ENCODE measurements at regions not wholly inside any gene's neighbourhood (a gene's known extent, or its start where the extent isn't known, plus 50 kb on each side); places are given as distances from the start of the nearest gene placed in this dataset.

- DNase-seq (no peak), ATAC-seq (no peak)
Observed at GRCh38 chr13:82370316-82370715, 1512.0 kb downstream of the SLITRK1 start.

GRCh38 chr13:82364525-82364924 is 1517.7 kb downstream of the SLITRK1 start:
- ATAC-seq: no peak
- DNase-seq: no peak

GRCh38 chr13:82358284-82358683 is 1524.0 kb downstream of the SLITRK1 start:
- DNase-seq (no peak), ATAC-seq (no peak)

DNA sequence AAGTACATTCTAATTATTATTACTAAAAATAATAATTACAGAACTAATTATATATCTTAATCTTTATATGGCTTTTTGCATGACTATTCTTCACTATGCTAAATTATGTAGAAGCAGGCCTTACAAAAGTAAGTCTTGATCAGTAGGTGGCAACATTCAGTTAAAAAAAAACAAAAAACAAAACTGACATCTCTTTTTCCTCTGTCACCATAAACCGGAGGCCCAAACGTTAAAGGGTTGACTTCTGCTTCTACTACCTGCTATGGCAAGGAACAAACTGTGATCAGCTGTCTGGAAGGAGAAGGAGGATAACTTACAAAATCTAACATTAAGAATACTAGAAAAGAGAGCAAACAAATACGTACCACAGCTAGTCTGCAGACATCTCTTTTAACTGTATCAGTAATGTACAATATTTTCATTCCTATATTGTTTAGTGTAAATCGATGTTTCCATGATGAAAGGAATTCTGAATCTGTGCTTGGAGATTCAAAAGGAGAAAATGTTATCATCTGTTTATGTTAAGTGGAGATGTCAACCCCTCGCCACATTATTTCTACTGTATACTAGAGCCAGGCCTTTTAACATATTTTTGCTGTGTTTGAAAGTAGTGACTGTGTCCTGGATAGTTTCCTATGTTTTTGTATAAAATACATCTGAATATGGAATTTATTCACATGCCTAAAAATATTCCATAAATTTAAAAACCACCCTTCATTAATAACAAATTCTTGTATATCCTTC is 1525.4 kb downstream of the SLITRK1 start:
- DNase-seq (no peak), ATAC-seq (no peak)

DNA sequence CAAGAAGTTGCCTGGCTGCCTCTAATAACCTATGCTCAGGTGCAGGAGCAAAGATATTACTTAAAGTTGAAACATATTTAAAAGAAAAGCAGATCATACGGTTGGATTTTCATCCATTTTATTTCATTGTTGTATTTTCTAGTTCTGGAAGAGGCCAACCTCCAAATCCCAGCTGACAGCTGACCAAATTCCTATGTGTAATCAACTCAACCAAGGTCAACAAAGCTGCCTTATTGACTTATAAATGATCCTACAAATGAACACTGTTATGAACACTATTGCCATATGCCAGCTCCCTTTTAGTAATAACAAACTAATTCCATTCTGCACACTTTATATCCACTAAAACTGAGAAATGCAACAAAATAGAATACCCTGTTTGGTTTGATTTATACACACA is 1537.4 kb downstream of the SLITRK1 start:
- DNase-seq: no peak
- no peak for ATAC-seq

DNA sequence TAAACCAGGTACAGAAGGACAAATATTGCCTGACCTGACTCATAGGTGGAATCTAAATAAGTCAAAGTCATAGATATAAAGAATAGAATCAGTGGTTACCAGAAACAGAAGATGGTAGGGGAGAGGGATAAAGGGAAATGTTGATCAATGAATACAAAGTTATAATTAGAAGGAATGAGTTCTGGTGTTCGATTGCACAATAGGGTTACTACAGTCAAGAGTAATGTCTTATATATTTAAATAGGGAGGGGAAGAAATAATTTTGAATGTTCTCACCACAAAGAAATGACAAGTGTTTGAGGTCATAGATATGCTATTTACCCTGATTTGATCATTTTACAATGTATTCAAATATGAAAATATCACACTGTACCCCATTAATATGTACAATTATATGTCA is 1541.2 kb downstream of the SLITRK1 start:
- no peak for DNase-seq
- no peak for ATAC-seq

DNA sequence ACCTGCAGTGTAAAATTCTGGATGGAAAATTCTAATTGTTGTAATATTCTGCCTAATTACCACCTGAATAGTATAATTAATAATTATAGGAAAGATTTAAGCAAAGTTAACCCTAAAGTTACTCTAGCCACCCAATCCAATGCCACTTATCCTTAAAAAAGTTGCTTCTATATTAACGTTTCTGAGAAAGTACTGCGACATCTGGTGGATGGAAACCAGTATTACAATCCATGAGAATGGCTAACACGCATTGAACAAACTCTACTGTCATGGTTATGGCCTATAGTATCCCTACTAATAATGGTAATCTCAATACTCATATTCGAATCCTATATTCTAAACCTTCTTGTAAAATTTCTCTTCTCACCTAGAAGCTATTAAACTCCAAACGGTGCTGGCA is 1551.8 kb downstream of the SLITRK1 start:
- ATAC-seq: no peak
- DNase-seq: no peak

DNA sequence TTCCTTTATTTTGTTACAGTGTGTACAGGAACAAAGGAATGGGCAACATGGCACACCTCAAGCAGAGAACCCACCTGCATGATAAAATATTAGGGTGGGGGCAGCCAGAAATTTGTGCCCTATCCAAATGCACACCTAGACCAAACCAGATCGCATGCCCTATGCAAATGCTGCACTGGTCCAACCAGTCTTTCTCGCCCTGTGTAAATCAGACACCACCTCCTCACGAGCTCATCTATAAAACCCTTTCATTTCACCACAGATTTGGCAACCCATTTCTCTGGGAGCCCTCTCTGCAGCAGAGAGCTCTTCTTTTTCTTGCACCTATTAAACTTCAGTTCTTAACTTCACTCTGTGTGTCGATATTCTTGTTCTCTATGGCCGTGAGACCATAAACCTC is 1559.2 kb downstream of the SLITRK1 start:
- ATAC-seq (no peak), DNase-seq (no peak)

GRCh38 chr13:82305588-82305987 is 1576.7 kb downstream of the SLITRK1 start:
- no peak for DNase-seq
- no peak for ATAC-seq

- no peak for ATAC-seq
Observed at GRCh38 chr13:82298106-82298505, 1584.2 kb downstream of the SLITRK1 start.

DNA sequence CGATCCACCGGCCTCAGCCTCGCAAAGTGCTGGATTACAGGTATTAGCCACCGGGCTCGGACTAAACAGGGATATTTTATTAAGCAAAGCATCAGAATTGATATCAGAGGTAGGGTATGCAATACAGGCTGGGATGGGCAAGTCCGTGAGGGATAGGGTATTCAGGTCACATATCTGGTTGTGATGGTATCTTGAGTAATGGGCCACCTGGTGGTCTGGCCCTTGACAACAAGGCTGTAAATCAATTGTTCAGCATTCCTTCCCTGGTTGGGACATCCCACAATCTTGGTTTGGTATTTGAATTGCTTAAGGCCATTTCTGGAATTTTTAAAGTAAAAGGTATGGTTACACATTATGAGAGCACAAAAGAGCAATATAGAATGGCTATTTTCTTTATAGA is 1588.0 kb downstream of the SLITRK1 start:
- DNase-seq: no peak
- ATAC-seq: no peak

More at GRCh38 chr13:82298106-82298505, 1584.2 kb downstream of the SLITRK1 start:
- DNase-seq: no peak

GRCh38 chr13:82292334-82292733 is 1589.9 kb downstream of the SLITRK1 start:
- no peak for DNase-seq
- ATAC-seq: no peak

DNA sequence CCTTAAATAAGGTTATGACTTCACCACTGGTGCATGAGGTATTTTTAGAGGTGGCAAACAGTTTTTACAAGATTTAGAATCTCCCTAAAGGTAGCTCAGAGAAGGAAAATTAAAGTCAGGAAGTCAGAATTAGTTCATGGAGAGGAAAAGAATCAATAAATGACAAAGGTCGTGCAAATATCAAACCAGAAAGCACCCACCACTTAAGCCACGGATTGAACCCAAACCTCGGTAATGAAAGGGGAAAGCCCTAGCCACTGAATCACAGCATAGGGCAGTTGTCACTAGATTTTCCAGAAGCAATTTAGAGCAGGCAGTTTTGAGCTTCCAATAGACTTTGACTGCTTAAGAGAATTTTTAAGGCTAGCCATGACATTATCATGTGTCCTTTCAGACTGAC is 1590.4 kb downstream of the SLITRK1 start:
- DNase-seq (no peak), ATAC-seq (no peak)

DNA sequence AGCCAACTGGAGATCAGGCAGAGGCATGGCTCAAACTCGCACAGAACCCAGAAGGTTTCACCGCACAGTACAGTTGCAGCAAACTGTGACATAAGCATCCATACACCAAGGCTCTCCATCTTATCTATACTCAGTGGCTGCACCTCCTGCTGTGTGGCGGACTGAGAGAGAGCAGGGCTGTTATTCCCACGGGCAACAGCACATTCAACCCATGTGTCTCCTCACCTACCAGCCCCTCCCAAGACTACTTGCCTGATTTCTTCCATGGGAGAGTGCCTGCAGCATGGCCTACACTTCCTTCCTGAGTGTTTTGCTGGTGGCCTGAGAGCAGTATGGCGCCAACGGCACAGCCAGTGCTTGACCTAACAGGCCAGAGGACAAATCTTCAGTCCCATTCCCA is 1606.6 kb downstream of the SLITRK1 start:
- ATAC-seq (no peak), DNase-seq (no peak)

- ATAC-seq (no peak), DNase-seq (no peak)
Observed at GRCh38 chr13:82259284-82259683, 1623.0 kb downstream of the SLITRK1 start.

DNA sequence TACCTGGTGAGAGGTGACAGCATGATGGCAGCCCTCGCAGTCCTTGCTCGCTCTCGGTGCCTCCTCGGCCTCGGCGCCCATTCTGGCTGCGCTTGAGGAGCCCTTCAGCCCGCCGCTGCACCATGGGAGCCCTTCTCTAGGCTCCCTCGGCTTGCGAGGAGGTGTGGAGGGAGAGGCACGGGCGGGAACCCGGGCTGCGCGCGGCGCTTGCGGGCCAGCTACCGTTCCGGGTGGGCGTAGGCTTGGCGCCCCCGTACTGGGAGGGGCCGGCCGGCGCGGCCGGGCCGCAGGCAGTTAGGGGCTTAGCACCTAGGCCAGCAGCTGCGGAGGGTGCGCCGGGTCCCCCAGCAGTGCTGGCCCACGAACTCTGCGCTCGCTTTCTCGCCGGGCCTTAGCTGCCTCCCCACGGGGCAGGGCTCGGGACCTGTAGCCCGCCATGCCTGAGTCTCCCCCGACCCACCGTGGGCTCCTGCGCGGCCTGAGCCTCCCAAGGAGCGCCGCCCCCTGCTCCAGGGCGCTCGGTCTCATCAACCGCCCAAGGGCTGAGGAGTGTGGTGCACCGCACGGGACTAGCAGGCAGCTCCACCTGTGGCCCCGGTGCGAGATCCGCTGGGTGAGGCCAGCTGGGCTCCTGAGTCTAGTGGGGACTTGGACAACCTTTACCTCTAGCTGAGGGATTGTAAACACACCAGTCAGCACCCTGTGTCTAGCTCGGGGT is 1624.3 kb downstream of the SLITRK1 start:
- DNase-seq (no peak), ATAC-seq (no peak)

DNA sequence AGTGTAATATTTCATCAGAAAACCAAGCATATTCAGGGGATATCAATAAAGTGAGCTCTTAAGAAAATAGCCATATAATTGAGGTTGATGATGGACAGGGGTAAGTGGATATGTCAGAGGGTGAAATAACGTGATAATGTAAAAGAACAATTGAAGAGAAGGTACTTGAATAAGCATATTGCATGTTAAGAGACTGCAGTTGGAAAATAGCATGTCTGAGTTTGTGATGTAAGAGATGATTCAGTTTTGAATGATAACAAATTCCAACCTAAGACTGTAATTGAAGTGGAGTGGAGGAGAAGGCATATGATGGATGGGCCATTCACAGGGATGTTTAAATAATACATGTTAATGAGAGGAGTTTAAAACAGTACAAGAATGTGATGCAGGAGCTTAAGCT is 1633.5 kb downstream of the SLITRK1 start:
- no peak for DNase-seq
- no peak for ATAC-seq

DNA sequence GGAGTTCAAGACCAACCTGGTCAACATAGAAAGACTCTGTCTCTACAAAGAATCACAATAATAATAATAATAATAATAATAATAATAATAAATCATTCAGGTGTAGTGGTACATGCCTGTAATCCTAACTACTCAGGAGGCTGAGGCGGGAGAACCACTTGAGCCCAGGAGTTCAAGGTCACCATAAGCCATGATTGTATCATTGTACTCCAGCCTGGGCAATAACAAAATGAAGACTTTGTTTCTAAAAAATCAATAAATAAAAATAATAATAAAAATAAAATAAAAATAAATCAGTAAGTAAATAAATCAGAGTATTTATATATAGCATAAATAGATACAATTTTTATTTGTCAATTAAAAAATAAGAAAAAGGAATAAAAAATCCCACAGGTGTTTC is 1636.4 kb downstream of the SLITRK1 start:
- ATAC-seq: no peak
- no peak for DNase-seq

DNA sequence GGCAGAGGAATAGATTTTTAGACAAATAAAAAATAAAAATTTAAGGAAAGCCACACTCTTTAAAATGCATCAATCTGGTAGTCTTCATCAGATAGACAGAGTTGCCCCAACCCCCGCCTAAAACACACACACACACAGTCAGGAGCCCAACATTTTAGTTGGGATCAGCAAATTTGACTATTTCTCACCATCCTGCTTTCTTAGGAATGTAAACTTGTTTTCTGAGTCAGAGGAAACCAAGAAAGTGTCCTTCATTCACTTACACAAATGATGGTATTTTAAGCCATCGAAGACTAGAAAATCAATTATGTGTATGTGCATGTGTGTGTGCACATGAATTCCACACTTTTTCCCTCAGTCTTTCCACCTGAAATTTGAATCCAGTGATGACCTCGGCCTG is 1657.5 kb downstream of the SLITRK1 start:
- no peak for ATAC-seq
- DNase-seq: no peak

DNA sequence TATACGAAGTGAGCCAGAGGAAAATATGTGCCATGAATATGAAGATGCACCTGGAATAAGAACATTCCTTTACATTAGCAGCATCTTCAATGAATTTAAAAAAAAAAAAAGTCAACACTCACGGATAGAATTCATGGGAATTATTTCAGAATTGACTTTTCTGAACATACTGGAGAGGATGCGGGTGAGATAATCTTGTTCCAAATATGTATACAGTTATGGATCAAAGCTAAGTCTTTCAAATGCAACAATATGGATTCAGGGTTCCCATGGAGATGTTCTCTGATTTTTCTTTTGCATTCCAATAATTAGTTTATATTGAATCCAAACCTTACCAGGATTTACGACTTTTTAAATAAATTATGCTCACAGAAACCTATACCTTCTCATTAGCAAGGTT is 1660.7 kb downstream of the SLITRK1 start:
- DNase-seq (no peak), ATAC-seq (no peak)

- no peak for DNase-seq
Observed at GRCh38 chr13:82220641-82221040, 1661.6 kb downstream of the SLITRK1 start.

DNA sequence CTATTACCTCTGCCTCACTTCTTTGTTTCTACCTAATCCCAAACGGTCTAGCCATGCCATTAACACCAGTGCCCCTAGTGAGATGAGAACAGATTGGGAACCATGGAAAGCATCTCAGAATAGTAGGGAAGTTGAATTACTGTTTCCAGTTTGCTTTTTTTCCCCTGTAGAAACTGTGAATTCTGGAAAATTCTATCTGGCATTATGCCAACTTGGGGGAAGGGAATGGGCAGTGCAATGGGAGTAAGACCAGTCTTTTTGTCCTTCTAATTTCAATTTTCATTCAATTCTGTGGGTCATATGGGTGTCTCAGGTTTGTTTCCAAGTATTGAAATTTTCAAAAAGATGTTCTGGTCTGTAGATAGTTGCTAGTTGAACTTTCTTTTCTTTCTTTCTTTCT is 1666.1 kb downstream of the SLITRK1 start:
- no peak for ATAC-seq
- DNase-seq: no peak

More at GRCh38 chr13:82220641-82221040, 1661.6 kb downstream of the SLITRK1 start:
- ATAC-seq: no peak

- ATAC-seq: no peak
- DNase-seq: no peak
Observed at GRCh38 chr13:82214341-82214740, 1667.9 kb downstream of the SLITRK1 start.

- no peak for DNase-seq
- ATAC-seq: no peak
Observed at GRCh38 chr13:82206241-82206640, 1676.0 kb downstream of the SLITRK1 start.
